H9 (cell line): ENCODE measurements at regions not wholly inside any gene's neighbourhood (a gene's known extent, or its start where the extent isn't known, plus 50 kb on each side); places are given as distances from the start of the nearest gene placed in this dataset.

Source experiments
- DNase-seq: peaks from one replicate; pipeline ENCODE4 v3.0.0-alpha.2; 2017
- H2AFZ ChIP-seq: one replicate; pipeline ENCODE4 v1.6.1; 2013; ENCODE audit warnings: mild to moderate bottlenecking, low read length, control low read depth, moderate library complexity
- H2AK5ac ChIP-seq: 2 replicates; pipeline ENCODE4 v1.6.1; 2013; ENCODE audit warnings: low read length, control low read depth, mixed read lengths; ENCODE audit not compliant: insufficient read length
- H2BK120ac ChIP-seq: one replicate; pipeline ENCODE4 v1.6.1; 2013; ENCODE audit warnings: low read depth, mild to moderate bottlenecking, low read length, control low read depth, inconsistent platforms; ENCODE audit not compliant: poor library complexity, severe bottlenecking
- H2BK12ac ChIP-seq: 2 replicates; pipeline ENCODE4 v1.6.1; 2013; ENCODE audit warnings: low read length, control low read depth, mixed read lengths, low read depth; ENCODE audit not compliant: insufficient read length
- H2BK15ac ChIP-seq: 2 replicates; pipeline ENCODE4 v1.6.1; 2013; ENCODE audit warnings: low read depth, low read length, control low read depth
- H2BK20ac ChIP-seq: one replicate; pipeline ENCODE4 v1.6.1; 2013; ENCODE audit warnings: low read depth, mild to moderate bottlenecking, low read length, control low read depth, inconsistent platforms; ENCODE audit not compliant: poor library complexity, severe bottlenecking
- H2BK5ac ChIP-seq: 2 replicates; pipeline ENCODE4 v1.6.1; 2013; ENCODE audit warnings: low read length, control low read depth, mixed read lengths; ENCODE audit not compliant: insufficient read length
- H3K14ac ChIP-seq: 2 replicates; pipeline ENCODE4 v1.6.1; 2013; ENCODE audit warnings: low read length, control low read depth; ENCODE audit not compliant: insufficient read depth
- H3K18ac ChIP-seq: 2 replicates; pipeline ENCODE4 v1.6.1; 2013; ENCODE audit warnings: low read depth, mild to moderate bottlenecking, mixed read lengths, low read length, control low read depth; ENCODE audit not compliant: insufficient read length
- H3K23ac ChIP-seq: 2 replicates; pipeline ENCODE4 v1.6.1; 2013; ENCODE audit warnings: low read length, control low read depth, mixed read lengths, low read depth; ENCODE audit not compliant: insufficient read length
- H3K23me2 ChIP-seq: 2 replicates; pipeline ENCODE4 v1.6.1; 2013; ENCODE audit warnings: low read depth, mild to moderate bottlenecking, mixed read lengths, low read length, control low read depth; ENCODE audit not compliant: insufficient read length, poor library complexity, severe bottlenecking
- H3K27ac ChIP-seq: 2 replicates; pipeline ENCODE4 v1.5.1; 2013; ENCODE audit warnings: low read length, control low read depth, mixed read lengths, low read depth; ENCODE audit not compliant: insufficient read length
- H3K27me3 ChIP-seq: 2 replicates; pipeline ENCODE4 v1.6.1; 2013; ENCODE audit warnings: low read length, control low read depth, inconsistent platforms; ENCODE audit not compliant: insufficient read depth
- H3K4ac ChIP-seq: 2 replicates; pipeline ENCODE4 v1.6.1; 2013; ENCODE audit warnings: low read depth, mild to moderate bottlenecking, control low read depth, inconsistent platforms, low read length, moderate library complexity
- H3K4me1 ChIP-seq: 2 replicates; pipeline ENCODE4 v1.6.1; 2013; ENCODE audit warnings: low read length, control low read depth, inconsistent platforms; ENCODE audit not compliant: insufficient read depth
- H3K4me2 ChIP-seq: 2 replicates; pipeline ENCODE4 v1.6.1; 2013; ENCODE audit warnings: low read length, control low read depth, mixed read lengths; ENCODE audit not compliant: insufficient read length, insufficient read depth
- H3K56ac ChIP-seq: 2 replicates; pipeline ENCODE4 v1.6.1; 2013; ENCODE audit warnings: low read depth, mild to moderate bottlenecking, mixed read lengths, low read length, control low read depth; ENCODE audit not compliant: insufficient read length
- H3K79me1 ChIP-seq: 2 replicates; pipeline ENCODE4 v1.6.1; 2013; ENCODE audit warnings: low read depth, mild to moderate bottlenecking, moderate library complexity, low read length, control low read depth, inconsistent platforms; ENCODE audit not compliant: insufficient read depth, poor library complexity, severe bottlenecking
- H3K79me2 ChIP-seq: 2 replicates; pipeline ENCODE4 v1.6.1; 2013; ENCODE audit warnings: low read length, control low read depth, inconsistent platforms; ENCODE audit not compliant: insufficient read depth
- H3K9ac ChIP-seq: 2 replicates; pipeline ENCODE4 v1.6.1; 2013; ENCODE audit warnings: low read length, control low read depth, mixed read lengths; ENCODE audit not compliant: insufficient read length; ENCODE audit errors: extremely low read depth
- H3K9me3 ChIP-seq: one replicate; pipeline ENCODE4 v1.6.1; 2013; ENCODE audit warnings: low read depth, low read length, inconsistent platforms; ENCODE audit not compliant: control insufficient read depth
- H3T11ph ChIP-seq: one replicate; pipeline ENCODE4 v1.6.1; 2013; ENCODE audit warnings: mild to moderate bottlenecking, low read length, control low read depth, inconsistent platforms
- H4K20me1 ChIP-seq: one replicate; pipeline ENCODE4 v1.6.1; 2013; ENCODE audit not compliant: control insufficient read depth, insufficient read length, insufficient read depth
- H4K5ac ChIP-seq: 2 replicates; pipeline ENCODE4 v1.6.1; 2013; ENCODE audit warnings: low read depth, mild to moderate bottlenecking, mixed read lengths, low read length, control low read depth; ENCODE audit not compliant: insufficient read length
- H4K8ac ChIP-seq: replicated peaks from 2 replicates; pipeline ENCODE4 v1.6.1; 2013; ENCODE audit warnings: low read length, control low read depth, mixed read lengths, low read depth; ENCODE audit not compliant: insufficient read length
- H4K91ac ChIP-seq: 2 replicates; pipeline ENCODE4 v1.6.1; 2013; ENCODE audit warnings: low read depth, mild to moderate bottlenecking, moderate library complexity, mixed read lengths, low read length, control low read depth; ENCODE audit not compliant: insufficient read length
- H3K27ac Mint-ChIP-seq, 3 experiments: 2 replicates in 2 of 3; 3 replicates in 1 of 3; pipeline ENCODE4 v1.8.0; 2020 to 2021; ENCODE audit warnings: mixed read lengths in 3 of 3, mild to moderate bottlenecking in 1 of 3, moderate library complexity in 1 of 3
- H3K27me3 Mint-ChIP-seq: 2 replicates; pipeline ENCODE4 v1.8.0; 2021; ENCODE audit warnings: low read depth, mild to moderate bottlenecking, moderate library complexity, mixed read lengths
- H3K36me3 Mint-ChIP-seq, 3 experiments: 2 replicates in 2 of 3; 3 replicates in 1 of 3; pipeline ENCODE4 v1.8.0; 2020 to 2021; ENCODE audit warnings: low read depth in 3 of 3, mixed read lengths in 3 of 3; ENCODE audit not compliant: insufficient read depth in 1 of 3
- H3K4me1 Mint-ChIP-seq, 2 experiments: 2 replicates each; pipeline ENCODE4 v1.8.0; 2020; ENCODE audit warnings: mixed read lengths in 2 of 2
- H3K4me3 Mint-ChIP-seq, 2 experiments: 2 replicates in 1 of 2; 3 replicates in 1 of 2; pipeline ENCODE4 v1.8.0; 2020 to 2021; ENCODE audit warnings: mild to moderate bottlenecking in 2 of 2, mixed read lengths in 2 of 2, moderate library complexity in 1 of 2
- H3K9me3 Mint-ChIP-seq, 2 experiments: 2 replicates in 1 of 2; 3 replicates in 1 of 2; pipeline ENCODE4 v1.8.0; 2020; ENCODE audit warnings: mild to moderate bottlenecking in 2 of 2, mixed read lengths in 2 of 2, moderate library complexity in 1 of 2
- CTCF ChIP-seq: fragments of 200-600 bp; sonication (generic); conservative IDR thresholded peaks from 3 replicates; pipeline ENCODE4 v1.8.0; 2021; ENCODE audit warnings: antibody characterized with exemption, mild to moderate bottlenecking
- whole genome bisulfite sequencing: extraction: QIAGEN DNeasy Blood & Tissue Kit; methylation state at CpG from one replicate; pipeline ENCODE4 v1.1.7; 2013; ENCODE audit warnings: missing lambda C conversion rate, low lambda C conversion rate, mixed read lengths; ENCODE audit not compliant: insufficient read length; ENCODE audit errors: extremely low coverage; 5-methylcytosine and 5-hydroxymethylcytosine counted together

GRCh38 chr14:101508948-101509729 is 52.2 kb upstream of the DIO3 start:
- no peak overlapping the region for H3K9ac ChIP-seq
- no peaks in the 10 kb centered on the region; the same call in none of the 2 replicates for H3K27me3 Mint-ChIP-seq
- no peak overlapping the region for H3K27ac ChIP-seq
- no peaks in the 10 kb centered on the region for H3K23me2 ChIP-seq
- no peak overlapping the region for H2BK15ac ChIP-seq
- no peaks in the 10 kb centered on the region for H3K79me2 ChIP-seq
- H3T11ph ChIP-seq = no peak overlapping the region
- no peak overlapping the region for H3K18ac ChIP-seq
- H3K4me3 Mint-ChIP-seq = no peak overlapping the region
- no peak overlapping the region for H2AFZ ChIP-seq
- H3K56ac ChIP-seq = no peak overlapping the region
- no CpG with 5 or more reads among the region's 18 CpGs for WGBS
- no peak overlapping the region; the same call in 1 of the 2 replicates for H3K14ac ChIP-seq
- H3K9me3 ChIP-seq = no peaks in the 10 kb centered on the region
- no peak overlapping the region for H2BK5ac ChIP-seq
- no peaks in the 10 kb centered on the region for H3K79me1 ChIP-seq
- 0 out of 7 replicates have a peak overlapping the region, but pooled peaks of 1 of the 3 experiments have one; percentile 40 for H3K27ac Mint-ChIP-seq
- no peak overlapping the region for H3K4me2 ChIP-seq
- H3K9me3 Mint-ChIP-seq = no peaks in the 10 kb centered on the region
- H4K8ac ChIP-seq = no peak overlapping the region
- no peak overlapping the region for H2AK5ac ChIP-seq
- no peaks in the 10 kb centered on the region for H3K4me1 ChIP-seq
- H3K4me1 Mint-ChIP-seq = no peaks in the 10 kb centered on the region
- no peak for DNase-seq
- no peak overlapping the region for H4K5ac ChIP-seq
- H4K91ac ChIP-seq = no peak overlapping the region
- H2BK120ac ChIP-seq = no peak overlapping the region
- no peaks in the 10 kb centered on the region for H3K36me3 Mint-ChIP-seq
- TF ChIP-seq CTCF = no peak
- no peaks in the 10 kb centered on the region for H4K20me1 ChIP-seq
- no peak overlapping the region for H3K4ac ChIP-seq
- H3K23ac ChIP-seq = no peak overlapping the region
- no peak overlapping the region for H2BK20ac ChIP-seq
- H2BK12ac ChIP-seq = no peak overlapping the region
- H3K27me3 ChIP-seq = no peaks in the 10 kb centered on the region
